GM11168 (cell line): ENCODE measurements at regions not wholly inside any gene's neighbourhood (a gene's known extent, or its start where the extent isn't known, plus 50 kb on each side); places are given as distances from the start of the nearest gene placed in this dataset.

Experiments used
- in situ Hi-C: fragments of 300-500 bp; cut with MboI; formaldehyde crosslinking; loops from one replicate; pipeline ENCODE4 v1.12.0; 2022; ENCODE audit warnings: low sequenced_read_pairs; ENCODE audit not compliant: unreplicated experiment

- in situ Hi-C loops: no loop called here
Observed at GRCh38 chr9:26597542-26598149, 295.0 kb downstream of the CAAP1 start.

DNA sequence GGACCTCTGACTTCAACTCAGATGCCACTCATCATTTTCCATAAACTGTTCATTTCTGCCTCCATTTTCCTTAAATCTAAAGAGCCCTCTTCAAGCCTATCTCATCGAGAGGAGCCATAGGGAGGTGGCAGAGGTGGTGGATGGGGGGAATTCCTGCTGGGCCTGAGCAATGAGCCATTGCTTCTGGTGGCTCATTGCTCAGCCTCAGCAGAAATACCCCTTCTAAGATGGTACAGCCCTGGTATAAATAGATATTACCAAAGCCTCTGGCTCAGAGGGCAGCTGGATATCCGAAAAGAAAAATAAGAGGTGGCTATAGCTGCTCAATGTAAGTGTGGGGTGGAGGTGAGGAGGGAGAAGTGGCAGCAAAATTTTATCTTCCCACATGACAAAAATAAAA, 313.5 kb downstream of the CAAP1 start:
- in situ Hi-C loops: no loop called here

GRCh38 chr9:26574898-26575440, 317.6 kb downstream of the CAAP1 start:
- in situ Hi-C loops: no loop called here

DNA sequence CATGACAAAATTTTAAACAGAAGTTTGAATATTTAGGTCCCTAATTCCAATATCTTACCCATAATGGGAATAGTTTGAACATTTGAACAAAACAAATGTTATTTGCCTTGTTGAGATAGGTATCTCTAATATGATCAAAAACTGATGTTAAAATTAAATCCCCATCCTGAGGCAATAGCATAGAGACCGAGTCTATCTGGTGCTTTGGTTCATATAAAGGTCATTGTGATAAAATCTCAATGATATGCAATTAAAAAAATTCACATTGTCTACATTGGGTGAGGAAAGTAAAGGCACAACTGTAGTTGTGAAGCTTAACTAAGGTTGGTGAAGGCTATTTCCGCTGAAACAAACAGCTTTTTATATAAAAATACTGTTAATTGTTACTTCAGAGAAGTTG, 318.3 kb downstream of the CAAP1 start:
- in situ Hi-C loops: no loop called here

DNA sequence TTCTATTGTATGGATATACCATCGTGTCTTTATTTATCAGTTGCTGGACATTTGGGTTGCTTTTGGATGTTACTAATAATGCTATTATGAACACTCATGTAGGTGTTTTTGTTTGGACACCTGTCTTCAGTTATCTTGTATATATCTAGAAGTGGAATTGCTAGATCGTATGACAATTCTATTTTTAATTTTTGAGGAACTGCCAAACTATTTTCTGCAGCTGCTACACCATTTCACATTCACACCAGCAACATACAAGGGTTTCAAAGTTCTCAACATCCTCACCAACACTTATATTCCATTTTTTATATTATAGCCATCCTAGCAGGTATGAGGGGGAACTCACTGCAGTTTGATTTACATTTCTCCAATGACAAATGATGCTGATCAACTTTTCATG, 324.6 kb downstream of the CAAP1 start:
- in situ Hi-C loops: no loop called here

GRCh38 chr9:26566141-26566540, 326.5 kb downstream of the CAAP1 start:
- in situ Hi-C loops: no loop called here

- in situ Hi-C loops: no loop called here
Observed at GRCh38 chr9:26565118-26565517, 327.5 kb downstream of the CAAP1 start.

DNA sequence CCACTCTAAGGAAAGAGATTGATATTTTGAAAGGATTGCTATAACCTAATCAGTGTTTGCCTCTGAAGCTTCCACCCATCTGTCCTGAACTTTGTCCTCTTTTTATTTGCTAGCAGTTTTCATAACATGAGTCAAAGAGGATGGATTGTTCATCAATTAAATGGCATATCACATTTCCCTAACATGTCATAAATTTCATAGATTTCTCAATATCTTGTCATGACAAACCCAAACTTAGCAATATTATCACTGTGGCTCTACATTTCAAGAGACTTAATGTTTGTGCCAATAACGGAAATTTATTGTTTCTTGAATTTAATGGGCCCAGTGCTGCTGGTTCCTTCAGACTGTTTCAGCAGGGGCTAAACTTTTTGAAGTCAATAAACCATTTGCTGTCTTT, 330.3 kb downstream of the CAAP1 start:
- in situ Hi-C loops: no loop called here

DNA sequence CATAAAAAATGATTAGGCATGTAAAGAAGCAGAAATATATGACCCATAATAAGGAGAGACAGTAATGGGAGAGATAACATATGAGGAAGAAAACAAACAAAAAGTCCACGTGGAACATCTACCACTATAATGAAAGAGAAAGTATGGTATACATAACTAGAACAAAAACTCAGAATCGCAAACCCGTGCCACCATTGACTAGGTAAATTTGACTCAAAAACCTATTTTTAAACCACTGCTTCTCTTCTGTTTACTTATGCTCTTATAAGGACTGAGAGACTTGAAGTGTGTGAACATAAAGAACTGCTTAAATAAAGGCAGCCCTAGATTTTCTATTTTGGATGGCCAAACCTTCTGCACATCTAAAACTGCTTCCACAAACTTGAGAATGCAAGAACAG, 330.7 kb downstream of the CAAP1 start:
- in situ Hi-C loops: no loop called here

DNA sequence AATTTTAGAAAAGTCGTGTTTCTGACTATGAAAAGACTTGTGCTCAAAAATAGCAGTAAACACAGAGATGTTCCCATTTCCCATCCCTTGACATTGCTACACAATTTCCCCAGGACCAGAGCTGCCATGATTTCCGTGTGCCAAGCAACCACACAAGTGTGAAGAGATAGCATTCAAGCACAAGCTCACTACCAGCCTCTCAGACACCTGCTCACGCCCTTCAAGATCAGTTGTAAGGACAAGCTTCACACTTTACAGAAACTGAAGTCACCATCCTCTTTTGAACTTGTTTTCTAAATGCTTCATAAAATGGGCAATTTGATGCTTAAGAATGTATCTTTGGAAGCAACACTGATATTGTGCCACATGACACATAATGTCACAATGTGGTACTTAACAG, 333.1 kb downstream of the CAAP1 start:
- in situ Hi-C loops: no loop called here

GRCh38 chr9:26551971-26552370, 340.6 kb downstream of the CAAP1 start:
- in situ Hi-C loops: no loop called here

GRCh38 chr9:26551451-26551850, 341.2 kb downstream of the CAAP1 start:
- in situ Hi-C loops: no loop called here

- in situ Hi-C loops: no loop called here
Observed at GRCh38 chr9:26548781-26549290, 343.8 kb downstream of the CAAP1 start.

DNA sequence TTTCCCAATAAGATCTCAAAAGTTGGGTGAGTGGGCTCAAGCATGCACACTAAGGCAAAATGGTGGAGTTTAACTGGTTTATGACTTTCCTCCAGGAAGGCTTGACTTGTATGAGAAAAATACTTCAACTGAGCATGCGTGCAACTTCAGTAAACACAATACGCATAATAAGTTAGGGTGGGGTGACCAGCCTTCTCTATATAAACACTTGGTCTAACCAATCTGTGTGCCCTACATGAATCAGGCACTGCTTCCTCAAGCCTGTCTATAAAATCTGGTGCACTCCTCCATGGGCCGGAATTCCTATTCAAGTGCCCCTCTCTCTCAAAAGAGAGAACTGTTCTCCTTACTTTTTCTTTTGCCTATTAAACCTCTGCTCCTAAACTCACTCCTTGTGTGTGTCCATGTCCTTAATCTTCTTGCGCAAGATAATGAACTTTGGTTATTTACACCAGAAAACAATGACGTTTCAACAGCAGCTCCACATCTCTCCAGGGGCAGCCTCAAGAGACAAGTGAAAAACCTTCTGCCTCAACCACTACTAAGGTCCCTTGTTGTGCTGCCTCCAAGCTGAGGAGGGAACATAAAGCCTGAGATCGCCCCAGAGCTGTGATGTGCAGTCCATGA, 352.6 kb downstream of the CAAP1 start:
- in situ Hi-C loops: no loop called here

GRCh38 chr9:26537211-26537610, 355.4 kb downstream of the CAAP1 start:
- in situ Hi-C loops: no loop called here

DNA sequence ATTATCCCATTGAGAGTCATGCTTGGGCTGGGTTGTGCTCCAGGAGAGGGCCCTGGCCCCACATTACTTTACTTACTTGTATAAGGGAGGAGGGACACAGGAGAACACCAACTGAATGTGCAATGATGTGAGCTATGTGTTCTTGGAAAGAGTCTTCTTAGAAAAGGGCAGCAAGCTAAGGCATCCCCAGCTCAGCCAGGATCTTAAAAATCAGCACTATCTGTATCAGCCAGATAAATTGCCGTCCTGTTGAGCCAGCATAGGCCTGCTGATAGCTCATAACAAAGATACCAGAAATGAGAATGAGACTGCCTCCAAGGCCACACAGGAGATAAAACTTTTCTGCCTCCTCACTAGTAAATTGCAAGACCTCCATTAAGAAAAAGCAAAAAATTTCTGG, 357.5 kb downstream of the CAAP1 start:
- in situ Hi-C loops: no loop called here

DNA sequence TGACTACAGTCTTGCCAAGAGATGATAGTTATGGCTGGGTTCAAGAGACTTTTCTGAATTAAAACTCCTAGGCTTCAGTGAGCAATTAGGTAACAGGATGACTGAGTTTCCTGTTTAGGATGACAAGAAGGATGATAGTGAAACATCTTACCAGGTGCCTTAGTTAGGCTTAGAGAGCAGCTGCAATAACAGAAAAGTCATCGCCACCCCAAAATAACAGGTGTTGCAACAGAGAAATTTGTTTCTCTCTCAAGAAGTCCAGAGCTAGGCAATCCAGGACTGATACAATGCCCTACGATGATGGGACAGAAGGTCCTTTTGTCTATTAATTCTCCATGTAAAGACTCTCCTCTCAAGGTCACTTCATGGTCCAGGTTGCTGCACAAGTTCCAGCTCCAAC, 361.8 kb downstream of the CAAP1 start:
- in situ Hi-C loops: no loop called here

GRCh38 chr9:26527931-26528330, 364.7 kb downstream of the CAAP1 start:
- in situ Hi-C loops: no loop called here

DNA sequence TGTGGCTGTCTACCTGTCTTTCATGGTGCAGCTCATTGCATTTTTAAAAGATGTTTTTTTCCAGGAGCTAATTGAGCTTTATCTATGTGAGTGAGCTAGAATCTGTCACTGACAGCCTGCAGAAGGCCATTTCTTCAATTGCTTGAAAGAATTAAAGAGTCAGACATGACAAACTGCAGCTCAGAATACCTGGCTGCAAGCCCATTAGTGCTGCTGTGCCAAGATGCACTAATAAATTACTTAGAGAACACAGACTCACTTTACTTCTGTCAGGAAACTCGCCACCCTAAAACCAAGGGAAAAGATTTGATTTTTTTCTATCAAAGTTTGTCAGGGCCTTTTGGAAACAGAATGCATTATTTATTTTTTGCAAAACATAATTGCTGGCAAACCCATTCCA, 368.3 kb downstream of the CAAP1 start:
- in situ Hi-C loops: no loop called here

- in situ Hi-C loops: no loop called here
Observed at GRCh38 chr9:26523577-26523976, 369.0 kb downstream of the CAAP1 start.

DNA sequence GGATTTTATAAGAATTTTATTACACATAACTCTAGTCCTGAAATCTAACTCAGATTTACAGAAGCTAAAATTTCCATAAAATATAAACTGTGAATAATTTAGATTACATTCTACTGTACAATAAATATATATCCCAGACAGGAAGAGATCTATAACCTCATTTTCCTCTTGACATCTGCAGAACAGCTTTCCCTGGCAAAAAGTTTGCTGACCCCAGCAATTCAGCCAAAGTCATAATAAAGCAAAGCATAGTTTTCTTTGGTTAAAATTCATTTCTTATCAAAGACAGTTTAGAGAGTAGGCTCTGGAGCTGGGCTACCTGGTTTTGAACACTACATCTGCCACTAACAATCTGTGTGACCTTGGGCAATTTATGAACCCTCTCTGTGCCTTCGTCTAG, 372.5 kb downstream of the CAAP1 start:
- in situ Hi-C loops: no loop called here

GRCh38 chr9:26516773-26517343, 375.7 kb downstream of the CAAP1 start:
- in situ Hi-C loops: no loop called here
